Keratinocyte (primary cell): ENCODE measurements at regions not wholly inside any gene's neighbourhood (a gene's known extent, or its start where the extent isn't known, plus 50 kb on each side); places are given as distances from the start of the nearest gene placed in this dataset.

Experiments used
- CTCF ChIP-seq, 3 experiments: IDR thresholded peaks in 1 of 3; conservative IDR thresholded peaks in 1 of 3; optimal IDR thresholded peaks in 1 of 3; 2 replicates in 2 of 3; 3 replicates in 1 of 3; pipeline versions ENCODE3 to v1.5.1; 2011; ENCODE audit warnings: low read length in 3 of 3, mild to moderate bottlenecking in 3 of 3, moderate library complexity in 2 of 3, control low read depth in 1 of 3, inconsistent platforms in 1 of 3; ENCODE audit not compliant: insufficient read depth in 2 of 3; ENCODE audit errors: extremely low read depth in 1 of 3
- EZH2 ChIP-seq: IDR thresholded peaks from one replicate; pipeline ENCODE4 v1.6.1; 2012; ENCODE audit warnings: inconsistent platforms, mild to moderate bottlenecking, low read length, moderate library complexity

- TF ChIP-seq CTCF (optimal IDR thresholded peaks at IDR 0.05 in 1 of 3, IDR thresholded peaks at IDR 0.05 in 1 of 3, conservative IDR thresholded peaks at IDR 0.05 in 1 of 3; ENCODE audit: extremely low read depth in 1 of 3, insufficient read depth in 2 of 3, low read length in 3 of 3): no peak
- no peak for TF ChIP-seq EZH2
These were observed 141.3 kb upstream of the CDH10 start for GRCh38 chr5:24786108-24786507.
